Heart right ventricle (tissue), 16 donors: ENCODE measurements at regions not wholly inside any gene's neighbourhood (a gene's known extent, or its start where the extent isn't known, plus 50 kb on each side); places are given as distances from the start of the nearest gene placed in this dataset.

Experiments
- ATAC-seq, 8 donors: fragments of 200-7000 bp; cut with Tn5 transposase; one replicate each; pipeline ENCODE4 v1.9.1; 2020; ENCODE audit warnings: mild to moderate bottlenecking in 8 of 8, moderate library complexity in 8 of 8, moderate number of reproducible peaks in 1 of 8
- DNase-seq, 2 donors: peaks; one replicate each; pipeline ENCODE4 v3.0.0-alpha.2; 2020
- H3K27ac ChIP-seq, 10 donors: fragments of 200-600 bp; sonication (generic) in 2 of 10; one replicate each; pipeline versions ENCODE4 v1.5.0 to v1.8.0; 2020 to 2022; ENCODE audit warnings: mild to moderate bottlenecking in 3 of 10
- H3K27me3 ChIP-seq, 7 donors: fragments of 200-600 bp; one replicate each; pipeline ENCODE4 v1.8.0; 2021 to 2022; ENCODE audit warnings: mild to moderate bottlenecking in 2 of 7
- H3K36me3 ChIP-seq, 9 donors: fragments of 200-600 bp; sonication (generic) in 1 of 9; one replicate each; pipeline versions ENCODE4 v1.5.0 to v1.8.0; 2020 to 2022; ENCODE audit warnings: mild to moderate bottlenecking in 2 of 9
- H3K4me1 ChIP-seq, 9 donors: fragments of 200-600 bp; sonication (generic) in 1 of 9; one replicate each; pipeline versions ENCODE4 v1.5.0 to v1.8.0; 2020 to 2022; ENCODE audit warnings: mild to moderate bottlenecking in 4 of 9
- H3K4me3 ChIP-seq, 10 donors: fragments of 200-600 bp; sonication (generic) in 2 of 10; one replicate each; pipeline versions ENCODE4 v1.5.0 to v1.8.0; 2020 to 2022; ENCODE audit warnings: mild to moderate bottlenecking in 7 of 10, moderate library complexity in 2 of 10
- H3K9me3 ChIP-seq, 11 donors: fragments of 200-600 bp in 10 of 11; sonication (generic) in 2 of 11; one replicate each; pipeline versions ENCODE4 v1.5.0 to v1.8.0; 2013 to 2022; ENCODE audit warnings: mild to moderate bottlenecking in 2 of 11, control low read depth in 1 of 11, moderate library complexity in 1 of 11
- WGBS, 2 donors: extraction: QIAGEN DNeasy Blood & Tissue Kit; methylation state at CpG; one replicate each; pipeline ENCODE4 v1.1.7; 2013; ENCODE audit warnings: inconsistent platforms in 1 of 2; 5-methylcytosine and 5-hydroxymethylcytosine counted together
- intact Hi-C, 10 donors: fragments of 100-400 bp; cut with DNase I; formaldehyde crosslinking; loops; one replicate each; pipeline versions ENCODE4 v1.11.1 to v1.14.2; 2022
- TF ChIP-seq, protein P1 (sequence below), 9 donors: fragments of 200-600 bp; sonication (generic) in 2 of 9; IDR thresholded peaks; one replicate each; pipeline versions ENCODE4 v1.5.0 to v1.8.0; 2021 to 2022; ENCODE audit warnings: antibody characterized with exemption in 9 of 9, mild to moderate bottlenecking in 5 of 9, moderate library complexity in 1 of 9
- donor health status: Arrhythmogenic right ventricular cardiomyopathy.
- donor health status: ischemic (EF 13 %, LVEDD 7.1; RV severe dilation, severe dysfunction).
- donor health status: healthy with polysubstance abuse.
- donor health status: DM: no; HTN: yes; CAD: no.
- donor health status: DM: no; HTN: no; CAD: no.
- donor health status: ischemic (EF 25% LVEDD 6.9; RV normal size, moderate dysfunction).
- donor health status: ischemic (EF 25% LVEDD 5.7; RV mildly dilated, moderate dysfunction).
- donor health status: healthy.
- donor health status: DM: yes; HTN: yes; CAD: no.
- donor health status: Ischemic cardiomyopathy.
- donor health status: ischemic (EF 35%, LVEDD 5.7; RV mildly dilated, moderate dysfunction).
- donor health status: nonischemic (EF 11% LVEDD 7.7; RV severe dilation, severe dysfunction).
- donor health status: DM: yes; HTN: yes; CAD: no.
- donor health status: PGD.
- donor health status: ischemic (EF 29% LVEDD 5.4; RV normal size, mild dysfunction).
- donor health status: nonischemic (EF 23%, LVEDD 6.1; RV moderate dilation, normal function).

- no peak for DNase-seq
- H3K27me3 ChIP-seq, result no peaks in the 10 kb centered on the region
- 17 to 23% methylated on average over 22 of the region's 22 CpGs for WGBS, 2 donors
- no peak overlapping the region for H3K27ac ChIP-seq
- H3K4me3 ChIP-seq, result peak overlapping the region in 3 of 10 donors; percentile 7 to 20 (median 14)
- H3K36me3 ChIP-seq, result no peaks in the 10 kb centered on the region
- intact Hi-C loops, result no loop called here
- H3K9me3 ChIP-seq, result no peaks in the 10 kb centered on the region
- no peaks in the 10 kb centered on the region for H3K4me1 ChIP-seq
- ATAC-seq, result peak in 5 of 8 donors; percentile 20 to 55 (median 51)
- TF ChIP-seq, protein P1, sequence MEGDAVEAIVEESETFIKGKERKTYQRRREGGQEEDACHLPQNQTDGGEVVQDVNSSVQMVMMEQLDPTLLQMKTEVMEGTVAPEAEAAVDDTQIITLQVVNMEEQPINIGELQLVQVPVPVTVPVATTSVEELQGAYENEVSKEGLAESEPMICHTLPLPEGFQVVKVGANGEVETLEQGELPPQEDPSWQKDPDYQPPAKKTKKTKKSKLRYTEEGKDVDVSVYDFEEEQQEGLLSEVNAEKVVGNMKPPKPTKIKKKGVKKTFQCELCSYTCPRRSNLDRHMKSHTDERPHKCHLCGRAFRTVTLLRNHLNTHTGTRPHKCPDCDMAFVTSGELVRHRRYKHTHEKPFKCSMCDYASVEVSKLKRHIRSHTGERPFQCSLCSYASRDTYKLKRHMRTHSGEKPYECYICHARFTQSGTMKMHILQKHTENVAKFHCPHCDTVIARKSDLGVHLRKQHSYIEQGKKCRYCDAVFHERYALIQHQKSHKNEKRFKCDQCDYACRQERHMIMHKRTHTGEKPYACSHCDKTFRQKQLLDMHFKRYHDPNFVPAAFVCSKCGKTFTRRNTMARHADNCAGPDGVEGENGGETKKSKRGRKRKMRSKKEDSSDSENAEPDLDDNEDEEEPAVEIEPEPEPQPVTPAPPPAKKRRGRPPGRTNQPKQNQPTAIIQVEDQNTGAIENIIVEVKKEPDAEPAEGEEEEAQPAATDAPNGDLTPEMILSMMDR (IDR thresholded peaks at IDR 0.05), result no peak
Measured at GRCh38 chrX:6778544-6779503, 243.9 kb upstream of the VCX3A start.

DNA sequence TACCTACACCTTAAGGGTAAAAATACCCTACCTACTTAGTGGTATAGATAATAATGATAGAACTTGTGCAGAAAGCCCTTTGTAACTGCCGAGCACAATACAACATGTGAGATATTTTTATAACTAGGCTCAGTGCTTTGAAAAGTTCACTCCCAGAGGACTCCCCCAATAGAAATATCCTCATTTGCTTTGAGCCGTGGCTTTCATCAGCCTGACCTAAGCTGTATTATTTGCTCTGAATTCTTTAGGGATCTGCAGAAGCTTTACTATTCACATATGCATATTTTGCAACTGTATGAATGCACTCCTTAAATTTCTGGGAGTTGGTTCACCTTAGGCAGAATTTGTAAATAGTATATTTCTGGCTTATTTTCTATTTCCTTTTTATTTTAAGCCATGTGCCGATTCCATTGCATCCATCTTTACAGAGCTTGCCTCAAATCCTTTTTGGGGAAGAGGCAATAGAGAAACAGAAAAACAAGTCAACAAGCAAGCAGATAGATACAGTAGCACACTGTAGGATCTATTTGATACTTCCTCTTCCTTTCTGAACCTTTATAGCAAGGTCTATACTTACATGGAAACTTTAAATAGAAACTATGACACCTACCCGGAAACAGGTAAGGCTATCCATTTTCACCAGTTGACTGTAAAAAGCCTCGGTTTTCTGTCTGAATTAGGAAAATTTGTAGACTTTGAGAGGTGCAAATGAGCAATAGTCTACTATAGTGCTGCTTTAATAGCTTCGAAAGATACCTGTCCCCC is 242.5 kb upstream of the VCX3A start:
- no peak overlapping the region for H3K4me3 ChIP-seq
- no peaks in the 10 kb centered on the region for H3K9me3 ChIP-seq
- no peak overlapping the region for H3K27ac ChIP-seq
- WGBS, 2 donors, result 80 to 83% methylated on average over 6 of the region's 6 CpGs
- no peaks in the 10 kb centered on the region for H3K4me1 ChIP-seq
- H3K36me3 ChIP-seq, result no peaks in the 10 kb centered on the region
- intact Hi-C loops, result no loop called here
- TF ChIP-seq, protein P1 (IDR thresholded peaks at IDR 0.05), result no peak
- no peaks in the 10 kb centered on the region for H3K27me3 ChIP-seq
- ATAC-seq (no peak), DNase-seq (no peak)

GRCh38 chrX:6770936-6771335 is 236.0 kb upstream of the VCX3A start:
- WGBS, 2 donors, result 63 to 73% methylated on average over 3 of the region's 3 CpGs

DNA sequence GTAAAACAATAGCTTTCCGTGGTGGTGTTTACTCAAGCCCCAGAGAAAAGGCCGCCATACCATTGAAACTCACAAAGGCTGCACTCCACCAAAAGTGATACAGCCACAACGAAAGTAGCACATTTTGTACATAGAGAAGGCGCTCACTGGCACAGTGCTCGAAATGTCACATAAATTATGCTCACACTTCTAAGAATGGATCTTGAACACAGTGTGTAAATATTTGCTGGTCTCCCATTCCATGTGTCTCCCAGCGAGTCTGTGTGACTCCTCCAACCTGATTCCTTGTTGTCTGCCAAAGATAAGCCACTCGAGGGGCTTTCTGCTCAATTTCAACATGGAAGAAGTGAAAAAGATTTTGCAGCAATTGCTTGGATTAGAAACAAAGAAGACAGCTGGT is 234.0 kb upstream of the VCX3A start:
- DNase-seq, result no peak
- Histone ChIP-seq H3K9me3 (peaks cover 0 to 32% (median 0%) of the 10 kb centered on the region in 11 donors), H3K27ac (no peak overlapping the region), H3K36me3 (no peaks in the 10 kb centered on the region), H3K27me3 (no peaks in the 10 kb centered on the region), H3K4me1 (no peaks in the 10 kb centered on the region), H3K4me3 (no peak overlapping the region)
- intact Hi-C loops, result no loop called here
- TF ChIP-seq, protein P1 (IDR thresholded peaks at IDR 0.05), result no peak
- 73 to 76% methylated on average over 7 of the region's 7 CpGs for WGBS, 2 donors
- ATAC-seq, result no peak

More at GRCh38 chrX:6770936-6771335, 236.0 kb upstream of the VCX3A start:
- ATAC-seq, result no peak
- DNase-seq, result no peak
- TF ChIP-seq, protein P1 (IDR thresholded peaks at IDR 0.05), result no peak
- intact Hi-C loops, result no loop called here
- H3K4me1 ChIP-seq, result no peaks in the 10 kb centered on the region
- no peak overlapping the region for H3K4me3 ChIP-seq
- no peaks in the 10 kb centered on the region for H3K36me3 ChIP-seq
- peaks cover 0 to 20% (median 0%) of the 10 kb centered on the region in 11 donors for H3K9me3 ChIP-seq
- H3K27me3 ChIP-seq, result no peaks in the 10 kb centered on the region
- no peak overlapping the region for H3K27ac ChIP-seq
